SK-N-SH (cell line): ENCODE measurements at regions not wholly inside any gene's neighbourhood (a gene's known extent, or its start where the extent isn't known, plus 50 kb on each side); places are given as distances from the start of the nearest gene placed in this dataset.

Experiments
- CTCF ChIA-PET: fragments of 300-600, 350-600 bp; formaldehyde crosslinking; extraction: SDS; loops from one replicate; lab custom pipeline; 2021; lab: Yijun Ruan, JAX
- POLR2A ChIA-PET: fragments of 350-600 bp; sonication (Branson Sonifier 250); formaldehyde crosslinking; extraction: SDS; loops from one replicate; lab custom pipeline; 2020; ENCODE audit warnings: antibody characterized with exemption, inconsistent platforms; lab: Yijun Ruan, JAX
- DNase-seq: peaks from one replicate; pipeline ENCODE4 v3.0.0; 2012
- H2AFZ ChIP-seq: fragments of 200-600 bp; sonication (generic); 2 replicates; pipeline ENCODE4 v1.8.1; 2016; ENCODE audit warnings: antibody characterized with exemption, mild to moderate bottlenecking, low read depth
- H3F3A ChIP-seq: fragments of 200-600 bp; sonication (generic); replicated peaks from 2 replicates; pipeline ENCODE3; 2016; ENCODE audit warnings: antibody characterized with exemption, mild to moderate bottlenecking; ENCODE audit not compliant: insufficient read depth
- H3K27ac ChIP-seq, 2 experiments: fragments of 200-500 bp in 1 of 2; fragments of 200-600 bp in 1 of 2; sonication (Bioruptor generic) in 1 of 2; sonication (generic), shearing (Covaris generic) in 1 of 2; 2 replicates each; pipeline versions ENCODE4 v1.5.1 to v1.6.1; 2014 to 2016; ENCODE audit warnings: low read depth in 2 of 2, inconsistent platforms in 1 of 2, low read length in 1 of 2, mild to moderate bottlenecking in 1 of 2, mixed read lengths in 1 of 2
- H3K27me3 ChIP-seq: fragments of 200-600 bp; sonication (generic), shearing (Covaris generic); 2 replicates; pipeline ENCODE4 v1.6.1; 2016; ENCODE audit warnings: mixed run types; ENCODE audit not compliant: insufficient read depth
- H3K36me3 ChIP-seq, 2 experiments: fragments of 200-500 bp in 1 of 2; fragments of 200-600 bp in 1 of 2; sonication (Bioruptor generic) in 1 of 2; sonication (generic) in 1 of 2; replicated peaks in 1 of 2; 2 replicates each; pipeline versions ENCODE3 to v1.5.1; 2014 to 2016; ENCODE audit warnings: low read length in 1 of 2, mild to moderate bottlenecking in 1 of 2; ENCODE audit not compliant: insufficient read depth in 2 of 2, control insufficient read depth in 1 of 2
- H3K4me1 ChIP-seq, 2 experiments: fragments of 200-500 bp in 1 of 2; fragments of 200-600 bp in 1 of 2; sonication (Bioruptor generic) in 1 of 2; sonication (generic), shearing (Covaris generic) in 1 of 2; 2 replicates each; pipeline versions ENCODE4 v1.5.1 to v1.6.1; 2014 to 2016; ENCODE audit warnings: low read depth in 1 of 2, low read length in 1 of 2, mixed run types in 1 of 2; ENCODE audit not compliant: insufficient read depth in 2 of 2, control insufficient read depth in 1 of 2
- H3K4me2 ChIP-seq: fragments of 200-600 bp; sonication (generic), shearing (Covaris generic); 2 replicates; pipeline ENCODE4 v1.6.1; 2017; ENCODE audit warnings: mixed run types
- H3K4me3 ChIP-seq, 2 experiments: fragments of 200-500 bp in 1 of 2; fragments of 200-600 bp in 1 of 2; sonication (Bioruptor generic) in 1 of 2; sonication (generic), shearing (Covaris generic) in 1 of 2; 2 replicates each; pipeline versions ENCODE4 v1.5.1 to v1.8.1; 2014 to 2016; ENCODE audit warnings: low read depth in 2 of 2, inconsistent platforms in 1 of 2, low read length in 1 of 2, mild to moderate bottlenecking in 1 of 2, mixed read lengths in 1 of 2, moderate library complexity in 1 of 2
- H3K79me2 ChIP-seq: fragments of 200-600 bp; sonication (generic); 2 replicates; pipeline ENCODE4 v1.8.1; 2017; ENCODE audit warnings: mild to moderate bottlenecking; ENCODE audit not compliant: insufficient read depth
- H3K9ac ChIP-seq: fragments of 200-600 bp; sonication (generic); 2 replicates; pipeline ENCODE4 v1.6.1; 2017; ENCODE audit warnings: mixed run types
- H3K9me2 ChIP-seq: fragments of 200-600 bp; sonication (generic); 2 replicates; pipeline ENCODE4 v1.6.1; 2017; ENCODE audit warnings: mixed run types
- H3K9me3 ChIP-seq: fragments of 200-600 bp; sonication (generic); 2 replicates; pipeline ENCODE4 v1.6.1; 2017; ENCODE audit warnings: mixed run types, mild to moderate bottlenecking, moderate library complexity
- H4K20me1 ChIP-seq: fragments of 200-600 bp; sonication (generic); 2 replicates; pipeline ENCODE4 v1.6.1; 2017; ENCODE audit warnings: mild to moderate bottlenecking, mixed run types; ENCODE audit not compliant: insufficient read depth
- CTCF ChIP-seq: fragments of 200-600 bp; sonication (generic); IDR thresholded peaks from 2 replicates; pipeline ENCODE4 v1.6.1; 2017; ENCODE audit warnings: antibody characterized with exemption, mild to moderate bottlenecking, moderate library complexity
- EZH2phosphoT487 ChIP-seq: fragments of 200-600 bp; sonication (generic); IDR thresholded peaks from 2 replicates; pipeline ENCODE4 v1.6.1; 2017; ENCODE audit warnings: low read depth, mixed run types, mild to moderate bottlenecking, antibody characterized with exemption, moderate library complexity, borderline replicate concordance
- FOSL2 ChIP-seq: IDR thresholded peaks from 2 replicates; pipeline ENCODE4 v1.4.0; 2012; ENCODE audit warnings: low read depth, mild to moderate bottlenecking, moderate library complexity, borderline replicate concordance
- FOXM1 ChIP-seq: IDR thresholded peaks from 2 replicates; pipeline ENCODE4 v1.4.0; 2012; ENCODE audit warnings: low read depth, mild to moderate bottlenecking
- GABPA ChIP-seq: IDR thresholded peaks from 2 replicates; pipeline ENCODE4 v1.4.0; 2012; ENCODE audit warnings: low read depth, mild to moderate bottlenecking
- MEF2A ChIP-seq: IDR thresholded peaks from 2 replicates; pipeline ENCODE4 v1.4.0; 2012; ENCODE audit warnings: low read depth, borderline replicate concordance
- NFIC ChIP-seq: IDR thresholded peaks from 2 replicates; pipeline ENCODE4 v1.4.0; 2012; ENCODE audit warnings: borderline replicate concordance
- PBX3 ChIP-seq: IDR thresholded peaks from 2 replicates; pipeline ENCODE4; 2012
- RAD21 ChIP-seq: IDR thresholded peaks from 2 replicates; pipeline ENCODE4 v1.6.1; 2012; ENCODE audit warnings: mild to moderate bottlenecking, low read length
- RCOR1 ChIP-seq: fragments of 150-350 bp; IDR thresholded peaks from 2 replicates; pipeline ENCODE4 v1.6.1; 2017; ENCODE audit warnings: antibody characterized with exemption, low read length
- REST ChIP-seq: IDR thresholded peaks from 2 replicates; pipeline ENCODE4 v1.6.1; 2012; ENCODE audit warnings: mild to moderate bottlenecking, low read depth, low read length, moderate library complexity
- RXRA ChIP-seq: IDR thresholded peaks from 2 replicates; pipeline ENCODE4 v1.4.0; 2012; ENCODE audit warnings: low read depth, mild to moderate bottlenecking, borderline replicate concordance
- USF1 ChIP-seq: IDR thresholded peaks from 2 replicates; pipeline ENCODE4 v1.4.0; 2012; ENCODE audit warnings: low read depth, borderline replicate concordance
- USF2 ChIP-seq: fragments of 150-350 bp; IDR thresholded peaks from 2 replicates; pipeline ENCODE4 v1.6.1; 2017; ENCODE audit warnings: antibody characterized with exemption, low read length, low read depth, borderline replicate concordance
- YY1 ChIP-seq: IDR thresholded peaks from 2 replicates; pipeline ENCODE4 v1.4.0; 2012; ENCODE audit warnings: low read depth, mild to moderate bottlenecking
- WGBS: methylation state at CpG from one replicate; pipeline ENCODE4 v1.1.6; 2017; ENCODE audit warnings: low lambda C conversion rate; 5-methylcytosine and 5-hydroxymethylcytosine counted together
- TF ChIP-seq, protein P1 (sequence below): IDR thresholded peaks from 2 replicates; pipeline ENCODE4 v1.4.0; 2012; ENCODE audit warnings: low read depth, borderline replicate concordance

DNA sequence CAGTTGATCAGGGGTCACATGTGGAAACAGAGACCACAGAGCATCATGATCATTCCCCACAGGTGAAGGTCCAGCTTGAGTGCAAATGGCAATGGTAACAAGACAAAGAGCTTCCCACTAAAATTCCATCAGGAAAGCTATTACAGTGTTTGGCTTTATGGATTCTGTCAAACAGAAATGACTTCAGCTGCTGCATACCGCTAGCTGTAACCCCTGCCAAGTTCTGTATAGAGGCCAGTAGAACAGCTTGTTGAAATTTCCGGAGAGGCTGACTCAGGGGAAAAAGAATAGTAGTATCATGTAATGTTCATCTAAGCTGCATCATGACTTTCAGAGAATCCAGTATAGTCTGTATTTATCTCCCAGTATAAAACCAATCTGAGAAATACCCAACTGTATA is 1704.7 kb downstream of the SLITRK5 start (continued):
- TF ChIP-seq RCOR1, result no peak
- no peak for TF ChIP-seq USF2
- TF ChIP-seq GABPA, result no peak

DNA sequence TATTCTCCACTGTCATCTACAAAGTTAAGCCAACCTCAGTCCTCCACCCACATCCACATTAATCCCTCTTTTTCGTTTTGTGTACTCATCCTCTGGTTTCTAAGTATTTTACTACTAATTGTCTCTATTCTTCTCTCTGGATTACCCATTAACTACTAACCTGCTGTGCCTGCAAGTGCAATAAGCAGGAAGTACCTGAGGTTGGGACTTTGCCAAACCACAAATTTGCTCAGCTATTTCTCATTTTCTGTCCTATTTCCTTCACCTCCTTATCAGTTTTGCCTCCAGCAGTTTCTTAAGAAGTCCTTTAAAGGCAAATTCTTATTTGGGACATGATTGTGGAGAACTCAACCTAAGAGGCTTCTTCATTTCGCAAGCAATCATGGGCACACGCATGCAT is 1708.9 kb downstream of the SLITRK5 start:
- ChIA-PET POLR2A (no interaction called here), CTCF (interaction anchor here (1.1 kb wide), 1 partner anchor 8 kb away, joined by 3 read pairs; no protein-coding TSS in a partner anchor)
- Histone ChIP-seq H4K20me1 (no peaks in the 10 kb centered on the region), H3K27me3 (no peaks in the 10 kb centered on the region), H3K4me1 (no peaks in the 10 kb centered on the region; a peak in 1 of 4 replicates), H3K36me3 (no peaks in the 10 kb centered on the region), H3K9me3 (no peaks in the 10 kb centered on the region), H3F3A (no peaks in the 10 kb centered on the region), H3K79me2 (no peaks in the 10 kb centered on the region), H3K9ac (no peak overlapping the region), H3K4me3 (no peak overlapping the region), H3K27ac (no peak overlapping the region), H3K9me2 (no peaks in the 10 kb centered on the region), H3K4me2 (no peak overlapping the region), H2AFZ (no peak overlapping the region)
- TF ChIP-seq NFIC (no peak), USF1 (no peak), EZH2phosphoT487 (no peak)
- WGBS, result 66% methylated on average over 3 of the region's 3 CpGs
- no peak for DNase-seq

DNA sequence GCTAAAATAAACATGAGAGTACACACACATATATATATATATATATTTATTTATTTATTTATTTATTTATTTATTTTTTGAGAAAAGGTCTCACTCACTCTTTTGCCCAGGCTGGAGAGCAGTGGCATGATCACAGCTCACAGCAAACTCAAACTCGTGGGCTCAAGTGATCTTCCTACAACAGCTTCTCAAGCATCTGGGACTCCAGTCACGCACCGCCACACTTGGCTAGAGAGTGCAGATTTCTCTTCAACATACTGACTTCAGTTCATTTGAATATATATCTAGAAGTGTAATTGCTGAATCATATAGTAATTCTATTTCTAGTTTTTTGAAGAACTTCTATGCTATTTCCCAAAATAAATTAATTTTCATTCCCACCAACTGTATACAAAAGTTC is 1711.8 kb downstream of the SLITRK5 start:
- WGBS, result 72% methylated on average over 3 of the region's 3 CpGs
- ChIA-PET CTCF (no interaction called here), POLR2A (interaction anchor here (0.5 kb wide), 1 partner anchor 1785 kb away, joined by 5 read pairs; no protein-coding TSS in a partner anchor)
- no peak for TF ChIP-seq RXRA
- TF ChIP-seq FOSL2, result no peak
- TF ChIP-seq YY1, result no peak
- TF ChIP-seq, protein P1, sequence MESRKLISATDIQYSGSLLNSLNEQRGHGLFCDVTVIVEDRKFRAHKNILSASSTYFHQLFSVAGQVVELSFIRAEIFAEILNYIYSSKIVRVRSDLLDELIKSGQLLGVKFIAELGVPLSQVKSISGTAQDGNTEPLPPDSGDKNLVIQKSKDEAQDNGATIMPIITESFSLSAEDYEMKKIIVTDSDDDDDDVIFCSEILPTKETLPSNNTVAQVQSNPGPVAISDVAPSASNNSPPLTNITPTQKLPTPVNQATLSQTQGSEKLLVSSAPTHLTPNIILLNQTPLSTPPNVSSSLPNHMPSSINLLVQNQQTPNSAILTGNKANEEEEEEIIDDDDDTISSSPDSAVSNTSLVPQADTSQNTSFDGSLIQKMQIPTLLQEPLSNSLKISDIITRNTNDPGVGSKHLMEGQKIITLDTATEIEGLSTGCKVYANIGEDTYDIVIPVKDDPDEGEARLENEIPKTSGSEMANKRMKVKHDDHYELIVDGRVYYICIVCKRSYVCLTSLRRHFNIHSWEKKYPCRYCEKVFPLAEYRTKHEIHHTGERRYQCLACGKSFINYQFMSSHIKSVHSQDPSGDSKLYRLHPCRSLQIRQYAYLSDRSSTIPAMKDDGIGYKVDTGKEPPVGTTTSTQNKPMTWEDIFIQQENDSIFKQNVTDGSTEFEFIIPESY, result no peak
- no peak for TF ChIP-seq RAD21
- no peak for TF ChIP-seq FOXM1
- no peak for TF ChIP-seq REST
- no peak for TF ChIP-seq MEF2A
- TF ChIP-seq CTCF, result no peak
- no peak for TF ChIP-seq PBX3

More for the DNA sequence above, 1711.8 kb downstream of the SLITRK5 start:
- Histone ChIP-seq H3K27ac (no peak overlapping the region), H3K27me3 (no peaks in the 10 kb centered on the region), H3K9me2 (no peaks in the 10 kb centered on the region), H2AFZ (no peak overlapping the region), H4K20me1 (no peaks in the 10 kb centered on the region), H3K4me1 (no peaks in the 10 kb centered on the region), H3K4me3 (no peak overlapping the region), H3K79me2 (no peaks in the 10 kb centered on the region), H3K4me2 (no peak overlapping the region), H3K36me3 (no peaks in the 10 kb centered on the region), H3K9ac (no peak overlapping the region), H3K9me3 (no peaks in the 10 kb centered on the region), H3F3A (no peaks in the 10 kb centered on the region)
- no peak for DNase-seq
